Mesenteric fat pad (tissue), 1 donor: ENCODE measurements at regions not wholly inside any gene's neighbourhood (a gene's known extent, or its start where the extent isn't known, plus 50 kb on each side); places are given as distances from the start of the nearest gene placed in this dataset.

Experiments
- DNase-seq: peaks from one replicate; pipeline ENCODE4 v3.0.0-alpha.2; 2020; ENCODE audit warnings: low spot score
- donor health status: DM: yes; HTN: yes; CAD: no.

- no peak for DNase-seq
These were observed 489.1 kb upstream of the LRRTM4 start for GRCh38 chr2:78011251-78011650.

- DNase-seq: no peak
These were observed 498.3 kb upstream of the LRRTM4 start for GRCh38 chr2:78020491-78020890.

- no peak for DNase-seq
These were observed 501.2 kb upstream of the LRRTM4 start for GRCh38 chr2:78023356-78023755.

GRCh38 chr2:78024996-78025395 lies 502.8 kb upstream of the LRRTM4 start:
- no peak for DNase-seq

- no peak for DNase-seq
These were observed 507.3 kb upstream of the LRRTM4 start for GRCh38 chr2:78029392-78029995.

GRCh38 chr2:78034706-78035105 lies 512.5 kb upstream of the LRRTM4 start:
- DNase-seq: no peak

- DNase-seq: no peak
These were observed 513.6 kb upstream of the LRRTM4 start for GRCh38 chr2:78035804-78036203.

GRCh38 chr2:78051480-78051879 lies 529.3 kb upstream of the LRRTM4 start:
- DNase-seq: no peak

- DNase-seq: no peak
These were observed 534.8 kb upstream of the LRRTM4 start for GRCh38 chr2:78056976-78057375.

GRCh38 chr2:78061301-78061700 lies 539.1 kb upstream of the LRRTM4 start:
- DNase-seq: no peak

- DNase-seq: no peak
These were observed 539.6 kb upstream of the LRRTM4 start for GRCh38 chr2:78061732-78062131.

- DNase-seq: no peak
These were observed 541.3 kb upstream of the LRRTM4 start for GRCh38 chr2:78063246-78064020.

GRCh38 chr2:78065366-78065765 lies 543.2 kb upstream of the LRRTM4 start:
- no peak for DNase-seq

GRCh38 chr2:78068808-78069207 lies 546.6 kb upstream of the LRRTM4 start:
- no peak for DNase-seq

GRCh38 chr2:78070693-78071092 lies 548.5 kb upstream of the LRRTM4 start:
- no peak for DNase-seq

GRCh38 chr2:78077633-78078032 lies 555.5 kb upstream of the LRRTM4 start:
- no peak for DNase-seq

GRCh38 chr2:78082555-78082954 lies 560.4 kb upstream of the LRRTM4 start:
- DNase-seq: no peak

GRCh38 chr2:78093436-78093835 lies 571.3 kb upstream of the LRRTM4 start:
- DNase-seq: no peak

GRCh38 chr2:78109272-78109671 lies 587.1 kb upstream of the LRRTM4 start:
- no peak for DNase-seq

- DNase-seq: no peak
These were observed 593.1 kb upstream of the LRRTM4 start for GRCh38 chr2:78115291-78115690.

- no peak for DNase-seq
These were observed 595.9 kb upstream of the LRRTM4 start for GRCh38 chr2:78118037-78118436.

GRCh38 chr2:78120275-78120674 lies 598.1 kb upstream of the LRRTM4 start:
- DNase-seq: no peak

- DNase-seq: no peak
These were observed 602.9 kb upstream of the LRRTM4 start for GRCh38 chr2:78125042-78125441.
